ENCODE measurements at regions not wholly inside any gene's neighbourhood (a gene's known extent, or its start where the extent isn't known, plus 50 kb on each side); places are given as distances from the start of the nearest gene placed in this dataset.

DNA sequence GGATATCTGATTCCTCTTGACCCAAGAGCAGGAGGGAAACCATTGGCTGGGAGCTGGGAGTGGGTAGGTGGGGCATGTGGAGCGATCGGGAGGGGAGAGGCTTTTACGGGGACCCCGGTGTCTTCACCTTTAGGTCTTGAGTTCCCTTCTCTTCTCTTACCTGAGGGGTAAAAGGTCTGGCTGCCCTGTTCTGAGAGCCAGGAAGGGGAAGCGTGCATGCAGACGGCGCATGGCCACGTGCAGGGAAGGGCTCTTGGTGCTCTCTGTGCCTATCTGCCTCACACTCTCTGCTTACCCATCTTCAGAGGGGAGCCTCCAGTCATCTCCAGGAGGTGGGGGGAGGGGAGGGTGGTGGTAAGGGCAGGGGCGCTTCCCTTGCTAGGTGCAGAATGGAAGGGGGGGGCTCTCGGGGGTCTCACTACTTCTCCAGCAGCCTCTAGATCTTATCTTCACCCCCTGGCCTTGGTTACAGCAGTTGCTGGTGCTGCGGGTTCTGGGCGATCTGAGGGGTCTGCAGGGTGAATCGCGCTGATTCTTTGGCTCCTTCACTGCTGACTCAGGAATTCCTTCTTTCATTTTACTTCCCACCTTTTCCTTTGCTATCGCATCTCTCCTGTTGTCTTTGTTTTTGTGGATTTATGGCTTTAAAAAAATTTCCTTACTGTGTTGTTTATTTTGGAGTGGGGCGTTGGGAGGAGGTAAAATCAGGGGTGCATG, 225.8 kb upstream of the HS6ST1 start:
- TF ChIP-seq POLR2A (IDR thresholded peaks at IDR 0.05): no peak
- TF ChIP-seq, protein P1, sequence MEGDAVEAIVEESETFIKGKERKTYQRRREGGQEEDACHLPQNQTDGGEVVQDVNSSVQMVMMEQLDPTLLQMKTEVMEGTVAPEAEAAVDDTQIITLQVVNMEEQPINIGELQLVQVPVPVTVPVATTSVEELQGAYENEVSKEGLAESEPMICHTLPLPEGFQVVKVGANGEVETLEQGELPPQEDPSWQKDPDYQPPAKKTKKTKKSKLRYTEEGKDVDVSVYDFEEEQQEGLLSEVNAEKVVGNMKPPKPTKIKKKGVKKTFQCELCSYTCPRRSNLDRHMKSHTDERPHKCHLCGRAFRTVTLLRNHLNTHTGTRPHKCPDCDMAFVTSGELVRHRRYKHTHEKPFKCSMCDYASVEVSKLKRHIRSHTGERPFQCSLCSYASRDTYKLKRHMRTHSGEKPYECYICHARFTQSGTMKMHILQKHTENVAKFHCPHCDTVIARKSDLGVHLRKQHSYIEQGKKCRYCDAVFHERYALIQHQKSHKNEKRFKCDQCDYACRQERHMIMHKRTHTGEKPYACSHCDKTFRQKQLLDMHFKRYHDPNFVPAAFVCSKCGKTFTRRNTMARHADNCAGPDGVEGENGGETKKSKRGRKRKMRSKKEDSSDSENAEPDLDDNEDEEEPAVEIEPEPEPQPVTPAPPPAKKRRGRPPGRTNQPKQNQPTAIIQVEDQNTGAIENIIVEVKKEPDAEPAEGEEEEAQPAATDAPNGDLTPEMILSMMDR (IDR thresholded peaks at IDR 0.05): no peak

Measured in right lobe of liver (tissue), 4 donors.